CD4-positive, alpha-beta T cell treated with Interleukin-17A for 4 hours (primary cell): ENCODE measurements at regions not wholly inside any gene's neighbourhood (a gene's known extent, or its start where the extent isn't known, plus 50 kb on each side); places are given as distances from the start of the nearest gene placed in this dataset.

Source experiments
- DNase-seq: peaks from one replicate; pipeline ENCODE4 v3.0.0-alpha.2; 2020; ENCODE audit warnings: mixed read lengths

GRCh38 chr3:105923140-105923539 is 54.3 kb upstream of the CBLB start:
- DNase-seq = no peak

DNA sequence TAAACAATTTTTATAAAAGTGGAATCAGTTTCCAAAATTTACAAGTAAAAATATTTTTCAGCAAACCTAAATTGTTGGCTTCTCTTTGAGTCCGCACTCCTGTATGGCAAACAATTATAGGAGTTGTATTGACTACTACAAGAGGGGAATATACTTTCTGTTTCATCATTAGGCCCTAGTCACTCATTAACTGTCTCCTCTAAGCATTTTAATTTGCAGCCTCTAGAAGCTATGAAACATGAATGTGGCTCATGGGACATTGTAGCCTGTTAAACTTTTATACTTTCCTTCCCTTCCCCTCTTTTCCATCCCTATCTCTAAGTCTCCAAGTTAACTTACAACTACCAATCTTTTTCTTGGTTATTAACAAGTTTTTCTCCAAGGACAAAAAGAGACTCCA is 58.9 kb upstream of the CBLB start:
- no peak for DNase-seq

GRCh38 chr3:105930733-105931132 is 61.9 kb upstream of the CBLB start:
- no peak for DNase-seq

DNA sequence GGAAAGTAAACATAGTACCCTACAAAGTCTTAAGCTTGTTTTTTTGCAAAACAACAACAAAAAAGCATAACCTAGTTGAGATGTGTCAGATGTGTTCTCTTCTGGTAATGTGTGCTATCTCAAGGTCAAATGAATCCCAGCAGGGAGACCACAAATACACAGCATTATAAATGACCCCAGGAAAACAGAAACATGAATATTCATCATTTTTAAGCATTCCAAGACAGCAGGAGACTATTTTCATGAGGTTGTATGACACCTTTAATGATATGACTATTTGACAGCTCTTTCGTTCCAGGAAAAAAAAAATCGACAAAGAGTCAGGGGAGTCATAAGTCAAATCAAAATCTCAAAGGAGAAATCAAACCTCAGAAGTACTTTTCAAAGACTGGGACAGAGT is 62.7 kb upstream of the CBLB start:
- DNase-seq = no peak

DNA sequence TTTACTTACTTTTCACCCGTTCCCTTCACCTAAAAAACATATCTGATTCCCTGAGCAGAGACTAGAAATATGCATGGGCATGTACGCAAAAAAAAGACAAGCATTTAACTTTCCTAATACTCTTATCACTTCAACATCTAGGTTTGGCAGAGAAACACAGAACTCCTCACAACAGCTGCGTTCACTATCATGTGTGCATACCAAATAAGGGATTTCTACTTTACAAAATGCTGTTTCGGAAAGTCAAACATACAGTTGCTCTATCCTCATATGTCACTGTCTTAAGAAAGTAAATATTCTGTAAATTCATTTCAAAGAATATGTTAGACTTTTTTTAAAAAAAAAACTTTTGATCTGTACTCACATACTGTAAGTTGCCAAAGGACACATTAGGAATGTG is 65.1 kb upstream of the CBLB start:
- no peak for DNase-seq

- no peak for DNase-seq
Measured at GRCh38 chr3:105938101-105938500, 69.3 kb upstream of the CBLB start.

DNA sequence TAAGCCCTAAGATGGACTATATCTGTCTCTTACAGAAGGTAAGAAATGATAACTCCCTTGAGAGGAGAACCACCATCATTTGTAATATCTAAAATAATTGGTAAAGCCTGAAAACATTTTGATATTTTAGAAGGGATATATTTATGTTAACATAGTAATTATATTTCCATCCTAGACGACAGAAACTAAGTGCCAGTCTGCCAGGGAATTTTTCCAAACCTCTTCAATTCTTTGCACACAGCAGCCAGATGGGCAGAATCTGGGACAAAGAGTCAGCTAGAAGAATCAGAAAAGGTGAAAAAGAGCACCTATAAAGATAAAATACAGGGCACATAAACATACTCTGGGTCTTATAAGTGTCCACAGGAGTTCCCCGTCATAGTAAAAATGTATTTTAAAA is 70.0 kb upstream of the CBLB start:
- DNase-seq = no peak

DNA sequence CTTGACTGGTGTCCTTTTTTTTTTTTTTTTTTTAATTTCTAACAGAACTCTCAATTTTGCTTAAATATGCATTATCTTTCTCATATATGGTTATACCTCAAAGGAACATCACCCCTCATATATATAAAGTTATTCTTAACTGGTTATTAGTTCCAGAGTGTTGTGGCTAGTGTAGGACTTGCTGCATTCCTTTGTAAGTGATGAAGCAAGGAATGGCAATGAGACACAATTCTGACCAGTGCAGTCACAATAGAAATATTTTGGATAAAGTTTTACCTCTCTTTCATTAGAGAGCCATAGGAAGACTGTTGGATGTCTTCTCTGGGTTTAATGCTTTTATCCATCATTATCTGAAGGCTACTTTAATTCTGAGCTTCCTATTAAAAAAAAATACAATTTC is 75.5 kb upstream of the CBLB start:
- no peak for DNase-seq

DNA sequence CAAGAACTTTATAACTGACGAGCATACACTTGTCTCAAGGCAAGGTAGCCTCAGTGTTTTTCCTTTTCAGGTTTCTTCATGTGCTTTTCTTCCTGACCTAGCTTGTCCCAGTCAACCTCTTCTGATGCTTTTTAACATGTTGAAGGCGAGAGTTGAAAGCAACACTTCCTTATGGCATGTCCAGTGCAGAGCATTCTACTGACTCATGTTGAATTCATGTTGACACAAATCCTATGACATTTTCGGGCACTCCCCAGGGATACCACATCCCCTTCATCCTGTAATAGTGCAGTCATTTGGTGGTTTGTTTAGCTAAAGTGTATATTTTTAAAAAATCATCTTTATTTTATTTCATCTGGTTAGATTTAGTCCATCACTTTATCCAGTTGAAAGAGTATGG is 75.9 kb upstream of the CBLB start:
- DNase-seq = no peak

GRCh38 chr3:105948101-105948500 is 79.3 kb upstream of the CBLB start:
- DNase-seq = no peak

GRCh38 chr3:105950881-105951600 is 82.2 kb upstream of the CBLB start:
- DNase-seq = no peak

DNA sequence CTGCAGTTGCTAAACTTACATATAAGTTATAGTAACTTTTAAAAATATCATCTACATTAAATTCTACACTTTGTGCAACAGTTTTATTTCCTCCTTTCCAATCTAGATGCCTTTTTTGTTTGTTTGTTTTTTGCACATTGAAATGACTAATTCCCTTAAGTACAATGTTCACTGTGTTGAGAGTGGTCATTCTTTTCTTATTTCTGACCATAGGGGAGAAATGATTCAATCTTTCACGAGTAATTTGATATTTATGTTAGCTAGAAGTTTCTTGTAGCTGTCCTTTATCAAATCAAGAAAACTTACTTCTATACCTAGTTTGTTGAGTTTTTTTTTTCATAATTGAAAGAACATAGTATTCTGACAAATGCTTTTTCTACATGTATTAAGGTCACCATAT is 85.0 kb upstream of the CBLB start:
- DNase-seq = no peak

DNA sequence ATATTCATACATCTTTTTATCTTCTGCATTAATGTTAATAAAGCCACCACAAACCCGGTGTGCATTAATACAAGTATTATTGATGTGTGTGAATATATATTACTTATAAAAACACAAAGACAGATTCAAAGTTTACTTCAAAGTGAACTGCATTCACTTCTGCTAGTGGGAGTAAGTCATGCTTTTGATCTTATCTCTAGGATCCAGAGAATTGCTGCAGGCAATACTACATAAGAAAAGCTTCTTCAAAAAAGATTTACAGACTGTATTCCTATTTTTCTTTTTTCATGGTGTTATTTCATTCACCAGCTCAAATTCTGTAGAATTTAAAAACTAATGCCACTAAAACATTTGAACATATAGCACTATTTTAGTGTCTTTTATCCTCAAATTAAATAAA is 87.5 kb upstream of the CBLB start:
- DNase-seq = no peak

DNA sequence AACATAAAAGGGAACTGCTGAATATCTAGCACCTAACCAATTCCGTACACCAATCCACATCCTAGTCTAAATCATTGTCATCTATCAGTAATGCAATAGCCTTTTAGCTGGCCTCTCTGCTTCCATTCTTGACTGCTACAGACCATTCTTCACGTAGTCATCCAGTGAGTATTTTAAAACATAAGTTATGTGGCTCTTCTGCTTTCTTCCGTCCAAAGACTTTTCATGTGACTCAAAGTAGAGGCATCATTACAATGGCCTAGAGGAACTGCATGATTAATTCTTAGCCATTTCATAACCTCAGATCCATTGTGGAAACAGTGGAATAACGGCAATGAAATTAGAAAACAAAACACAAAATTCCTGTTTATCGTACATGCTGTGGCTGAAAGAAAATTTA is 88.9 kb upstream of the CBLB start:
- DNase-seq = no peak

GRCh38 chr3:105958237-105959000 is 89.6 kb upstream of the CBLB start:
- DNase-seq = no peak

DNA sequence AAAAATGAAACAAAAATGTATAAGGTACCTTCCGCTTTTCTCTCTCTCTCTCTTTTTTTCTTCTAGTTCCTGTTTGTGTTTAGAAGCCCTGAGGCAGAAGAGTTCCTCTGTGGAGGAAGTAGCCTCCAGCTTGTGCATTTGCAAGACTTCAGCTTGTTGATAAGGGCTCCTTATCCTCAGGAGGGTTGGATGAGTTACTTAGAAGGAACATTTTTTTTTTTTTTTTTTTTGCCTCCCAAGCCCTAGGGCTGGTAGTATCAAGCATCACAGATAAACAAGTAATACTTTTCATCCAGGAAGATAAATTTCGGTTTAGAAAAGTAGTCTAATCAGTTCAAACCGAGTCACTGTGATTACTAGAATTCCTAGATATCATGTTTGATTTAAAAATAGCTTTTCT is 91.0 kb upstream of the CBLB start:
- no peak for DNase-seq

DNA sequence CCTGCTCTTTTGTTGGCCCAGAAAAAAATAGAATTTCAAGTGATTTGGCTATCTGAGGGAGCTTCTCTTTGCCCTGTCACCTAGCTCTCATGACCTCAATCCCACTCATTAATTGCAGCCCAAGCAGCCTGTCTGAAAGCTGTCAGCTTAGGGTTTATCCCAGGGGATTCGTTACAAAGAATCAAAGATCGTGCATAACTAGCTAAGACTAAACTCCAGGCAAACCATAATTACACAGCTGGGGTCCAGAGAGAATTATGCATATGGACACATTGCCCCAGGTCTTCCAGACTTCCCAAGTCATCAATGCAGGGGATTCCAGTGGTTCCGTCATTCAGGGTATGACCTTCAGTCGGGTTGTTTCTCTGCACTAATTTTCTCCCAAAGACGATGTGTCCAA is 91.6 kb upstream of the CBLB start:
- no peak for DNase-seq

- DNase-seq = no peak
Measured at GRCh38 chr3:105963161-105963560, 94.3 kb upstream of the CBLB start.

GRCh38 chr3:105965384-105965783 is 96.6 kb upstream of the CBLB start:
- DNase-seq = no peak

GRCh38 chr3:105967117-105967516 is 98.3 kb upstream of the CBLB start:
- no peak for DNase-seq

DNA sequence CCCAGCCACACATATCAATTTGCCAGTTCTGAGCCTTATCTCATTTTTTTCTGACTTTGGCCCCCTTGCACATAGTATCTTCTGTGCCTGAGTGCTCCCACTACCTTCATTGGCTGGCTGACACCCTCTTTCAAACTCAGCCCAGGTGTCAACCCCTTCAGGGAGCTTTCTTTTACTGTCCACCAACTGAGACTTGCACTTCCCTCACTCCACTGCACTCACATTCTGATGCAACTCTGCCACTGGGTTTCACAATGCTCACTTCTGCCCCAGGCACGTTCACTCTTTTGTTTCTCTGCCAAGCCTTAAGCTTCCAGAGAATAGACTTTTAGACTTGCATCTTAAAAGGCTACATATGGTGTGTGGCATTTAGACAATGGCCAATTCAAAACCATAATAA is 101.5 kb upstream of the CBLB start:
- DNase-seq = no peak

GRCh38 chr3:105972069-105972468 is 103.3 kb upstream of the CBLB start:
- DNase-seq = no peak

- no peak for DNase-seq
Measured at GRCh38 chr3:105974381-105974780, 105.6 kb upstream of the CBLB start.

DNA sequence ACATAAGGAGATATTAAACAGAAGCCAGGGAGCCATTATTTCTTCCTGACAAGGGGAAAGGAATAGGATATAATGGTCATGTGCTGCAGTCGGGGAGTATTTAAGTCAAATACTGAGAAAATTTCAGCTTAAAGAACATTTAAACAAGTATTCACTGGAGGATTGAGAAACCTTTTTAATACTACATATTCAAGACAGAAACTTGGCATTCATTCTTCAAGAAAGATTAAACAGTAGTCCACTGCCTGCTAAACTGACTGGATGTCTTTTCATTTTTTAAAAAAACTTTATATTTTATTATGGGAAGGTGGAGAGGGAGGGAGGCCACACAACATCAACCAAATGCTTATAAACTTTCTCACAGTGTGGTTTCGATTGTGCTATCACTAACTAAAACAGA is 107.4 kb upstream of the CBLB start:
- no peak for DNase-seq

DNA sequence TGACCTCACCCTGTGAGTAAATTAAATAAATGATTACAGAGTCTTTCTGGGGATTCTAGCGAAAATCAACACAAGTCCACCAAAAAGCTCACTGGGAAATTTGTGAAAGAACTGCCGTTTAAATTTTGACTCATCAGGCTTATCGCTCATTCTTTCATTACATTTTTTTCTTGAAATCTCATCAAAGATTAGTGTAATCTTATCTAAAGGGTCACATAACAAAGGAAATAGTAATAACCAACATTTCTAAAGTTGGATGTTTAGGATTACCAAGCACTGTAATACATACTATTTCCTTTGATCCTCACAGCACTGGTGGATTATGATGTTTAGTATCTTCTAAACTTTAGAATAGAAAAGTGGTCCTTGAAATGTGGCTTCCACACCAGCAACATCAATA is 111.1 kb upstream of the CBLB start:
- no peak for DNase-seq
